HG02943 (cell line): ENCODE measurements at regions not wholly inside any gene's neighbourhood (a gene's known extent, or its start where the extent isn't known, plus 50 kb on each side); places are given as distances from the start of the nearest gene placed in this dataset.
"Not testable (repeated sequence)": the region's sequence is repeated elsewhere in the genome, so short reads cannot be mapped to it uniquely, and the experiment has no call there.

Experiments used
- ATAC-seq: cut with Tn5 transposase; IDR thresholded peaks from one replicate; pipeline ENCODE4 v1.9.1; 2021; ENCODE audit warnings: mild to moderate bottlenecking, low read depth, moderate library complexity; ENCODE audit not compliant: unreplicated experiment

GRCh38 chr6:141528596-141528995 is 604.1 kb upstream of the GJE1 start:
- ATAC-seq, result no peak

GRCh38 chr6:141526985-141527384 is 605.7 kb upstream of the GJE1 start:
- no peak for ATAC-seq

- ATAC-seq, result no peak
These were observed 611.3 kb upstream of the GJE1 start for GRCh38 chr6:141521440-141521839.

- no peak for ATAC-seq
These were observed 618.9 kb upstream of the GJE1 start for GRCh38 chr6:141513830-141514229.

- ATAC-seq, result no peak
These were observed 621.9 kb upstream of the GJE1 start for GRCh38 chr6:141510803-141511202.

GRCh38 chr6:141506062-141506461 is 626.7 kb upstream of the GJE1 start:
- ATAC-seq, result not testable (repeated sequence)

GRCh38 chr6:141504318-141504717 is 628.4 kb upstream of the GJE1 start:
- not testable (repeated sequence) for ATAC-seq

GRCh38 chr6:141501616-141502015 is 631.1 kb upstream of the GJE1 start:
- ATAC-seq, result no peak

GRCh38 chr6:141498977-141499376 is 633.7 kb upstream of the GJE1 start:
- ATAC-seq, result no peak

GRCh38 chr6:141492521-141493284 is 640.0 kb upstream of the GJE1 start:
- no peak for ATAC-seq

- no peak for ATAC-seq
These were observed 641.0 kb upstream of the GJE1 start for GRCh38 chr6:141491684-141492083.

GRCh38 chr6:141490982-141491381 is 641.7 kb upstream of the GJE1 start:
- no peak for ATAC-seq

GRCh38 chr6:141488488-141488887 is 644.2 kb upstream of the GJE1 start:
- ATAC-seq, result peak; percentile 39

GRCh38 chr6:141486942-141487341 is 645.8 kb upstream of the GJE1 start:
- ATAC-seq, result no peak

- peak; percentile 75 for ATAC-seq
These were observed 648.0 kb upstream of the GJE1 start for GRCh38 chr6:141484711-141485110.

GRCh38 chr6:141483598-141484061 is 649.1 kb upstream of the GJE1 start:
- ATAC-seq, result peak; percentile 96

GRCh38 chr6:141482796-141483597 is 649.7 kb upstream of the GJE1 start:
- peak; percentile 5 for ATAC-seq

- no peak for ATAC-seq
These were observed 657.5 kb upstream of the GJE1 start for GRCh38 chr6:141475259-141475658.

GRCh38 chr6:141472162-141472928 is 660.4 kb upstream of the GJE1 start:
- no peak for ATAC-seq

GRCh38 chr6:141470810-141471209 is 661.9 kb upstream of the GJE1 start:
- ATAC-seq, result no peak

GRCh38 chr6:141467881-141468280 is 664.8 kb upstream of the GJE1 start:
- ATAC-seq, result no peak
